Breast epithelium (tissue), 4 donors: ENCODE measurements at regions not wholly inside any gene's neighbourhood (a gene's known extent, or its start where the extent isn't known, plus 50 kb on each side); places are given as distances from the start of the nearest gene placed in this dataset.

Experiments used
- DNase-seq, 2 donors: peaks; one replicate each; pipeline ENCODE4 v3.0.0-alpha.2; 2019; ENCODE audit warnings: low spot score in 2 of 2
- H3K27ac ChIP-seq, 2 donors: fragments of 200-600 bp; sonication (generic) in 1 of 2; one replicate each; pipeline ENCODE4 v1.5.1; 2016 to 2019; ENCODE audit warnings: mild to moderate bottlenecking in 1 of 2
- H3K27me3 ChIP-seq, 2 donors: fragments of 200-600 bp; sonication (generic) in 1 of 2; one replicate each; pipeline versions ENCODE4 v1.5.1 to v1.6.0; 2017 to 2019; ENCODE audit warnings: control low read depth in 1 of 2, mild to moderate bottlenecking in 1 of 2
- H3K36me3 ChIP-seq: fragments of 200-600 bp; one replicate; pipeline ENCODE4 v1.5.1; 2019
- H3K4me1 ChIP-seq, 2 donors: fragments of 200-600 bp; sonication (generic); one replicate each; pipeline ENCODE4 v1.5.1; 2016 to 2019; ENCODE audit warnings: control low read depth in 1 of 2
- H3K4me3 ChIP-seq, 3 donors: fragments of 200-600 bp; sonication (generic); 1 replicate in 2 of 3; 2 replicates in 1 of 3; pipeline ENCODE4 v1.5.1; 2016 to 2019; ENCODE audit warnings: mild to moderate bottlenecking in 3 of 3, moderate library complexity in 2 of 3
- H3K9me3 ChIP-seq, 2 donors: fragments of 200-600 bp; sonication (generic) in 1 of 2; one replicate each; pipeline ENCODE4 v1.5.1; 2016 to 2019; ENCODE audit warnings: control low read depth in 1 of 2
- CTCF ChIP-seq, 3 donors: fragments of 450-650 bp; IDR thresholded peaks; one replicate each; pipeline ENCODE4 v1.5.1; 2016 to 2017; ENCODE audit warnings: antibody characterized with exemption in 3 of 3, mild to moderate bottlenecking in 3 of 3, moderate library complexity in 3 of 3
- POLR2A ChIP-seq: fragments of 450-650 bp; IDR thresholded peaks from one replicate; pipeline ENCODE4 v1.6.1; 2016; ENCODE audit warnings: antibody characterized with exemption, mild to moderate bottlenecking, moderate library complexity
- POLR2AphosphoS5 ChIP-seq, 3 donors: sonication (generic); formaldehyde crosslinking; IDR thresholded peaks; one replicate each; pipeline ENCODE4 v1.6.1; 2017; ENCODE audit warnings: antibody characterized with exemption in 3 of 3
- intact Hi-C: fragments of 100-400 bp; cut with DNase I; formaldehyde crosslinking; loops from one replicate; pipeline ENCODE4 v1.15.1; 2023; ENCODE audit warnings: low total_unique reads

GRCh38 chr4:187467224-187467623 is 528.3 kb upstream of the ZFP42 start:
- intact Hi-C loops: no loop called here
- Histone ChIP-seq H3K4me1 (no peaks in the 10 kb centered on the region), H3K27me3 (no peaks in the 10 kb centered on the region), H3K27ac (no peak overlapping the region), H3K9me3 (no peaks in the 10 kb centered on the region), H3K36me3 (no peaks in the 10 kb centered on the region), H3K4me3 (no peak overlapping the region)
- DNase-seq: no peak
- TF ChIP-seq POLR2AphosphoS5 (IDR thresholded peaks at IDR 0.05) (no peak), POLR2A (no peak), CTCF (IDR thresholded peaks at IDR 0.05) (no peak)

GRCh38 chr4:187469627-187470026 is 525.9 kb upstream of the ZFP42 start:
- Histone ChIP-seq H3K4me3 (no peak overlapping the region), H3K4me1 (no peaks in the 10 kb centered on the region), H3K27ac (no peak overlapping the region), H3K27me3 (no peaks in the 10 kb centered on the region), H3K36me3 (no peaks in the 10 kb centered on the region), H3K9me3 (no peaks in the 10 kb centered on the region)
- intact Hi-C loops: no loop called here
- DNase-seq: no peak
- TF ChIP-seq POLR2A (no peak), POLR2AphosphoS5 (IDR thresholded peaks at IDR 0.05) (no peak)

- Histone ChIP-seq H3K36me3 (no peaks in the 10 kb centered on the region), H3K4me3 (no peak overlapping the region), H3K9me3 (no peaks in the 10 kb centered on the region), H3K27me3 (no peaks in the 10 kb centered on the region), H3K27ac (no peak overlapping the region), H3K4me1 (no peaks in the 10 kb centered on the region)
- intact Hi-C loops: no loop called here
- no peak for DNase-seq
- no peak for TF ChIP-seq POLR2A
- no peak for TF ChIP-seq CTCF (IDR thresholded peaks at IDR 0.05)
- no peak for TF ChIP-seq POLR2AphosphoS5 (IDR thresholded peaks at IDR 0.05)
Measured at GRCh38 chr4:187470061-187470460, 525.5 kb upstream of the ZFP42 start.

GRCh38 chr4:187474238-187474637 is 521.3 kb upstream of the ZFP42 start:
- Histone ChIP-seq H3K27me3 (no peaks in the 10 kb centered on the region), H3K4me3 (no peak overlapping the region), H3K27ac (no peak overlapping the region), H3K36me3 (no peaks in the 10 kb centered on the region), H3K4me1 (peaks cover 0 to 3% of the 10 kb centered on the region in 2 donors), H3K9me3 (no peaks in the 10 kb centered on the region)
- TF ChIP-seq CTCF (IDR thresholded peaks at IDR 0.05) (no peak), POLR2AphosphoS5 (IDR thresholded peaks at IDR 0.05) (no peak), POLR2A (no peak)
- no peak for DNase-seq
- intact Hi-C loops: no loop called here

- Histone ChIP-seq H3K4me3 (no peak overlapping the region), H3K36me3 (no peaks in the 10 kb centered on the region), H3K27ac (no peak overlapping the region), H3K4me1 (peaks cover 0 to 3% of the 10 kb centered on the region in 2 donors), H3K27me3 (no peaks in the 10 kb centered on the region), H3K9me3 (no peaks in the 10 kb centered on the region)
- TF ChIP-seq CTCF (IDR thresholded peaks at IDR 0.05): no peak
- TF ChIP-seq POLR2A: no peak
- no peak for TF ChIP-seq POLR2AphosphoS5 (IDR thresholded peaks at IDR 0.05)
- intact Hi-C loops: no loop called here
- DNase-seq: no peak
Measured at GRCh38 chr4:187475901-187476300, 519.7 kb upstream of the ZFP42 start.

- H3K9me3 ChIP-seq: no peaks in the 10 kb centered on the region
- peaks cover 0 to 3% of the 10 kb centered on the region in 2 donors for H3K4me1 ChIP-seq
- H3K27ac ChIP-seq: no peak overlapping the region
- no peaks in the 10 kb centered on the region for H3K36me3 ChIP-seq
- DNase-seq: no peak
- H3K27me3 ChIP-seq: no peaks in the 10 kb centered on the region
- intact Hi-C loops: no loop called here
- no peak overlapping the region for H3K4me3 ChIP-seq
- no peak for TF ChIP-seq POLR2A
- no peak for TF ChIP-seq CTCF (IDR thresholded peaks at IDR 0.05)
- TF ChIP-seq POLR2AphosphoS5 (IDR thresholded peaks at IDR 0.05): no peak
Measured at GRCh38 chr4:187477224-187477623, 518.3 kb upstream of the ZFP42 start.
